AG04449 (cell line): ENCODE measurements at regions not wholly inside any gene's neighbourhood (a gene's known extent, or its start where the extent isn't known, plus 50 kb on each side); places are given as distances from the start of the nearest gene placed in this dataset.

Source experiments
- CTCF ChIA-PET: fragments of 350-600 bp; formaldehyde crosslinking; extraction: SDS; loops from one replicate; lab custom pipeline; 2021; ENCODE audit warnings: antibody characterized with exemption; lab: Yijun Ruan, JAX
- POLR2A ChIA-PET: fragments of 400-600, 350-600 bp; formaldehyde crosslinking; extraction: SDS; loops from one replicate; lab custom pipeline; 2020; ENCODE audit warnings: antibody characterized with exemption, inconsistent platforms; lab: Yijun Ruan, JAX
- DNase-seq: peaks from one replicate; pipeline ENCODE4 v3.0.0-alpha.2; 2010; ENCODE audit warnings: low read depth, low spot score
- H3K4me3 ChIP-seq: 2 replicates; pipeline ENCODE4 v1.5.1; 2011; ENCODE audit warnings: low read depth, mild to moderate bottlenecking, control low read depth, low read length
- CTCF ChIP-seq: IDR thresholded peaks from one replicate; pipeline ENCODE4 v1.5.1; 2011; ENCODE audit warnings: mild to moderate bottlenecking, moderate library complexity, low read length, control low read depth, inconsistent platforms; ENCODE audit not compliant: insufficient read depth; ENCODE audit errors: missing control alignments

DNA sequence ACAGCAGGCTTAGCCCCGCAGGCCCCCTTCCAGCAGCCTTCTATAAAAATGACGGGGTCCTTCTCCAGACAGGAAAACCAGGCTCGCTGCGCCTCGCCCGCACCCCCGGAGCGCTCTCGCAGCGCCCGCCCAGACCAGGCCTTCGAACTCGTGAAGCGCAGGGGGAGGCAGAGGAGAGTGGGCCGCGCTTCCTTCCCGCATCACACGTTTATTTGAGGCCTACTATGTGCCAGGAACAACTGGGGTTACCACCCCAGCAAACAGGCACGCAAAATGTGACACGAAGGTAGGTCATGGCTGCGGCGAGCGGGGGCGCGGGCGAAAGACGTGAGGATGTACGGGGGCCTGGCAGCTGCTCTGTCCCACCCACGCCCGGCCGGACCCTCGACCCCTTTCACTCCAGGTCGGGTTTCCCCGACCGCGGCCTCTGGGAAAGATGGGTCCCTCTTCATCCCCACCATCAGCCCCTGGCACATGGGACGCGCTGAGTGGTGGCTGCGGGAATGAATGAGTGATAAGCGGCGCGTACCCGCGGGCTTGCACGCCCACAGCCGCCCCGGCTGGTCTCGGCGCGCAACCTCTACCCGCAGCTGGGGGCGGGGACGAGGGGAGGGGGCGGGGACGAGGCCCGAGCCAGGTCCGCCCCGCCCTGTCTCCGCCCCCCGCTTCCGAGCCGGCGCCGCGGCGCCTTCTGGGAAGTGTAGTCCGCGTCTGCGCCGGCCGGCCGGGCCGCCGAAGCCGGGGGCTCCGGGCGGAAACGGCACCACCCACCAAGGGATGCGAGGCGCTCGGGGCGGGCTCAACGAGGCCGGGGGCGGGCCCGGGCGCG is 59.1 kb downstream of the ZNF467 start:
- H3K4me3 ChIP-seq = peak overlapping the region; percentile 75
- no peak for DNase-seq
- CTCF ChIA-PET = interaction anchor here (1.0 to 4.5 kb wide), 4 partner anchors 27 to 52 kb away, joined by 4 to 23 read pairs (median 13); no protein-coding TSS in a partner anchor
- POLR2A ChIA-PET = no interaction called here
- TF ChIP-seq CTCF = no peak

- no peak for TF ChIP-seq CTCF
- DNase-seq = no peak
- ChIA-PET CTCF (interaction anchor here (1.2 to 4.5 kb wide), 3 partner anchors 28 to 89 kb away, joined by 7 to 23 read pairs (median 7); no protein-coding TSS in a partner anchor), POLR2A (no interaction called here)
- no peak overlapping the region; the same call in 1 of the 2 replicates for H3K4me3 ChIP-seq
These were observed 59.7 kb downstream of the ZNF467 start for GRCh38 chr7:149713731-149714068.

GRCh38 chr7:149713061-149713730 is 60.2 kb downstream of the ZNF467 start:
- ChIA-PET POLR2A (no interaction called here), CTCF (interaction anchor here (0.8 to 4.5 kb wide), 4 partner anchors 28 to 88 kb away, joined by 3 to 23 read pairs (median 7); no protein-coding TSS in a partner anchor)
- DNase-seq = no peak
- no peak for TF ChIP-seq CTCF
- no peak overlapping the region for H3K4me3 ChIP-seq

- TF ChIP-seq CTCF = no peak
- ChIA-PET POLR2A (interaction anchor here (1.1 kb wide), 1 partner anchor 446 kb away, joined by 3 read pairs; the partner anchor contains the start of gene ZNF783), CTCF (no interaction called here)
- no peak for DNase-seq
- no peak overlapping the region for H3K4me3 ChIP-seq
These were observed 65.4 kb downstream of the ZNF467 start for GRCh38 chr7:149708026-149708425.

DNA sequence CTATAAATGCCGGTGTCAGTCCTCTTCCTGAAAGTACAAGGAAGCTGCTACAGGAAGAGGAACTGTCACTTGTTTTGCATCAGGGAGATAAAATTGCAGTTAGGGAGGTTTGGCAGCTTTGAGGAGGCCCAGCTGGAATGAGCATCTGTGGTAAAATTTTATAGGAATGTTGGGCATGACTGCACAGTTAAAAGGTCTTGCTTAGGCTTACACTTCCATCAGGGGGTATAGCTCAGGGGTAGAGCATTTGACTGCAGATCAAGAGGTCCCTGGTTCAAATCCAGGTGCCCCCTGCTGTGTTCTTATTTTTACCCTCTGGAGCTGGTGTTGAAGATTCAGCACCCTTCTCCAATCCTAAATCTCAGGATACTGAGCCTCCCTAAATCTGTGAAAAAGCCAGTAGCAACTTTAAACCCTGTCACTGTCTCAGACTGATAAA is 65.9 kb downstream of the ZNF467 start:
- ChIA-PET POLR2A (interaction anchor here (0.6 to 1.1 kb wide), 2 partner anchors 84 to 446 kb away, joined by 3 read pairs; partner anchors contain the start of gene ZNF783), CTCF (interaction anchor here (1.5 kb wide), 1 partner anchor 83 kb away, joined by 3 read pairs; no protein-coding TSS in a partner anchor)

More for the DNA sequence above, 65.9 kb downstream of the ZNF467 start:
- TF ChIP-seq CTCF = no peak
- H3K4me3 ChIP-seq = no peak overlapping the region
- no peak for DNase-seq
